HG03460 (cell line): ENCODE measurements at regions not wholly inside any gene's neighbourhood (a gene's known extent, or its start where the extent isn't known, plus 50 kb on each side); places are given as distances from the start of the nearest gene placed in this dataset.

ENCODE experiments used
- ATAC-seq: cut with Tn5 transposase; IDR thresholded peaks from one replicate; pipeline ENCODE4 v1.9.1; 2021; ENCODE audit not compliant: unreplicated experiment

- ATAC-seq = no peak
Observed at GRCh38 chr22:48845356-48845936, 982.2 kb downstream of the BRD1 start.

- ATAC-seq = no peak
Observed at GRCh38 chr22:48844056-48844675, 983.5 kb downstream of the BRD1 start.

GRCh38 chr22:48843640-48844039 lies 984.0 kb downstream of the BRD1 start:
- ATAC-seq = no peak

- ATAC-seq = no peak
Observed at GRCh38 chr22:48842976-48843375, 984.7 kb downstream of the BRD1 start.

- ATAC-seq = no peak
Observed at GRCh38 chr22:48842583-48842945, 985.1 kb downstream of the BRD1 start.

GRCh38 chr22:48841881-48842582 lies 985.6 kb downstream of the BRD1 start:
- ATAC-seq = no peak

GRCh38 chr22:48840112-48840949 lies 987.3 kb downstream of the BRD1 start:
- ATAC-seq = no peak

- ATAC-seq = no peak
Observed at GRCh38 chr22:48838846-48839730, 988.6 kb downstream of the BRD1 start.

- no peak for ATAC-seq
Observed at GRCh38 chr22:48838376-48838775, 989.3 kb downstream of the BRD1 start.

GRCh38 chr22:48837341-48837935 lies 990.2 kb downstream of the BRD1 start:
- no peak for ATAC-seq

- ATAC-seq = no peak
Observed at GRCh38 chr22:48836673-48837340, 990.9 kb downstream of the BRD1 start.

- no peak for ATAC-seq
Observed at GRCh38 chr22:48835857-48836672, 991.6 kb downstream of the BRD1 start.

GRCh38 chr22:48835364-48835763 lies 992.3 kb downstream of the BRD1 start:
- ATAC-seq = no peak

- ATAC-seq = no peak
Observed at GRCh38 chr22:48834404-48834803, 993.3 kb downstream of the BRD1 start.

- ATAC-seq = no peak
Observed at GRCh38 chr22:48832592-48832991, 995.1 kb downstream of the BRD1 start.

GRCh38 chr22:48829908-48830307 lies 997.8 kb downstream of the BRD1 start:
- ATAC-seq = no peak

- ATAC-seq = no peak
Observed at GRCh38 chr22:48828688-48829087, 999.0 kb downstream of the BRD1 start.

GRCh38 chr22:48827904-48828555 lies 999.6 kb downstream of the BRD1 start:
- ATAC-seq = no peak
